HG02973 (cell line): ENCODE measurements at regions not wholly inside any gene's neighbourhood (a gene's known extent, or its start where the extent isn't known, plus 50 kb on each side); places are given as distances from the start of the nearest gene placed in this dataset.

ENCODE experiments used
- ATAC-seq: cut with Tn5 transposase; IDR thresholded peaks from one replicate; pipeline ENCODE4 v1.9.1; 2021; ENCODE audit warnings: moderate library complexity; ENCODE audit not compliant: unreplicated experiment

DNA sequence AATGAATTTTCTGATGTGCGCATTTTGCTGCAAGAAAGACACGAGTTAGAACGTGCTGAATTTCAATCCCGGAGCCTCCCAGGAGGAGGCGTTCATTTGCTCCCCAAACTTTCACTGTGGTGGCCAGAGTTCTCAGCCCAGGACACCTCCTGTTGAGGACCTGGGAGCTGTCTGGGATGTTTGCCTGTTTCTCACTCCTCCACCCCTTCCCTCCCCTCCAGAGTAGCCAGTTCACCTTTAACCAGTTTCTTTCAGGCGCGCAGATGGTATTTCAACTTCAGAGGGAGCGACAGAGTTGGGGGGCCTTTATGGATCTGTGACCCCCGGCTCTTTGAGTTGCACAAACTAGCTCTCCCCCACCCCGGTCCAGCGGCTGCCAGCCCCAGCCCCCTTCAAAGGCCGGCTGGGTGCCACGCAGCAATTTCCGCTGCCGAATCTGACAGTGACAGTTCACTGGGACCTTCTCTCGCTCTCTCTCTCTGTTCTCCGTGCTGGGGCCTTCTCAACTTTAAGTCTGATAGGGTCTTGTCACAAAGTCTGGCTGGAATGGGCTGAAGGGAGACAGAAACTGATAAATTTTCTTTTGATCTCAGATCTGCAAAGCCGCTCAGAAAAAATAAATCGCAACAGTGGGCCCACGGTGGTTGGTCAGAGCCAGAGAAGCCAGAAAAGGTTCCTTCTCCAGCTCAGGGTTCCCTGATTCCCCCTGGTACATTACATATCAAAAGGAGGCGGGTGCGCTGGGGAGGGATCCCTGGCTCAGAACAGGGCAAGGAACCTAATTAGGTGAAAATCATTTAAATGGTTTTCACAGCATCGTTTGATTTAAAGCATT, 100.0 kb upstream of the STX18 start:
- ATAC-seq, result no peak

DNA sequence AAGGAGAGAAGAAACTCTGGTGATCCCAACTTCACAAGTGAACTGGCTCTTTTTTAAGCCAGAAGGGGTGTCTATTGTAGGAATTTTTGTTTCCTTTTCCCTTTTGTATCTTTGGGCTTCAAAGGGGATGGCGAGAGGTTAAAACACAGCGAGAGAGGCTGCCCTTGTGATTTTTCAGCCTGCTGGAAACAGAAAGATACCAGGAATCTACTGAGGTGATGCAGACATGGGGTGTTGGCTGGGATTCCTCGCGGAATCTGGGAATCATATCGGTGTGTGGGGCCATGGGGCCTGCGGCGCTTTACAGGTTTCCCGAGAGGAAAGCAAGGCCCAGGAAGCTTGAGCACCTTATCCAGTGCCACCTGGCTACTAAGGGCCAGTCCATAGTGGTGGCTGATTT, 99.4 kb upstream of the STX18 start:
- ATAC-seq, result no peak

DNA sequence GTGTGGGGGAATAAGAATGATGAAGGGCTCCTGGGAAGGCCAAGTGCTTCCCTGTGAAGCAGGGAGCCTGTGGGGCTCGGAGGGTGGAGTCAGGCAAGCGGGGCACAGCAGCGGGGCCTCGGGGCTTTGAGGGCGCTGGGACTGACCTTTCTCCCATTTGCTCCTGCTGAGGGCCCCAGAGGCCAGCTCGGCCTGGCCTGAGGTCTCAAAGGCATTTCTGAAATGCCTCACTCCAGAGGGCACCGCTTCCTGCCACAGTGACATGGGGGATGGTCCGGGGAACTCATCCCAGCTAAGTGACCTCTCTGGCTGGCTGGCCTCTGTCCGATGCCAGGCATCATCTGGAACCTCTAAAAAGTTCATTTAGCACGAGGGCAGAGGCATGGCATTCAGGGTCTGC, 98.8 kb upstream of the STX18 start:
- no peak for ATAC-seq

DNA sequence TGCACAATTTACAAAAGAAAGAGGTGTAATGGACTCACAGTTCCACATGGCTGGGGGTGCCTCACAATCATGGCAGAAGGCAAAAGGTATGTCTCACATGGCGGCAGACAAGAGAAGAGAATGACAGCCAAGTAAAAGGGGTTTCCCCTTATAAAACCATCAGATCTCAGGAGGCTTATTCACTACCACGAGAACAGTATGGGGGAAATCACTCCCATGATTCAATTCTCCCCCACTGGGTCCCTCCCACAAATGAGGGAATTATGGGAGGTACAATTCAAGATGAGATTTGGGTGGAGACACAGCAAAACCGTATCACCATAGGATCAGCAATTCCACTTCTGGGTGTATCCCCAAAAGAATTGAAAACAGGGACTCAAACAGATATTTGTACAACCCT, 97.5 kb upstream of the STX18 start:
- ATAC-seq, result no peak

DNA sequence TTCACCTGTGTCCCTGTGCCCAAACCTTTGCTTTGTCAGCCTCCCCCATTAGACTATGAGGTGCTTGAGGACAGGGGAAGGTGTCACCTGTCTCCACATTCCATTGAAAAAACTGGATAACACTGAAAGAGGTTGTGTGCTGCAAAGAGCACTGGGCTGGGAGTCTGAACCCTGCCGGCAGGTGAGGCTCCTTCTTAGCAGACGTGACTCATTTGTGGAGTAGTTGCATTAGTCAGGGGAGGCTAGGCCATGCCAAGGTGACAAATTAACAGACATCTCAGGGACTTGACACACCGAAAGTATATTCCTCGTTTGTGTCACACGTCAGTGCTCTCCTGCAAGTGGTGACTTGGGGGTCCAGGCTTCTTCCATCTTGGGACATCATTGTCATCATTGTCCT, 95.9 kb upstream of the STX18 start:
- ATAC-seq, result peak; percentile 91

DNA sequence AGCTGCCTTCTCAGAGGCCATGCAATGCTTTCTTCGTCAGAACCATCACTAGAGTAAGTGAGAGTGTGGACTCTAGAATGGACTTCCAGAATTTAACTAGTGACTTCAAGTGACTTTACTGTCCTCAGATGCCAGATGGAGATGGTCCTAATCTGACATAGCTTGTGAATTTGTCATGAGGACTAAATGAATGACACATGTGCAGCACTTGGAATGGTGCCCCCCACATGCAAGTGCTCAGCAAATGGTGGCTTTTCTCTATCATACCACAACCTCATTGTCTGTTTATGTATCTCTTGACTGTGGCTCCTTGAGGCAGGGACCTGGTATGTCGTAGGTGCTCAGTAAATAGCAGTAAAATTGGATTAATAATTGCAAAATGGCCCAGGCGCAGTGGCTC, 91.6 kb upstream of the STX18 start:
- no peak for ATAC-seq

DNA sequence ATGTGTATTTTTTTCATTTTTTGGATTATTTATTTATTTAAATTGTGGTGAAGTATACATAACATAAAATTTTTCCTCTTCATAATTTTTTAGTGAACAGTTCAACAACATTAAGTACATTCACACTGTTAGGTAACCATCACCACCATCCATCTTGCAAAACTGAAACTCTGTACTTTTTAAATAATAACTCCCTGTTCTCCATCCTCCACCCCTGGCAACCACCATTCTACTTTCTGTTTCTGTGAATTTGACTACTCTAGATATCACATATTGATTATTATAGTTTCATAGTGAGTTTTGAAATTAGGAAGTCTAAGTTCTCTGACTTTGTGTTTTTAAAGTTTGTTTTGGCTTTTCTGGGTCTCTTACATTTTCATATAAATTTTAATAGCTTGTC, 89.3 kb upstream of the STX18 start:
- peak; percentile 95 for ATAC-seq

DNA sequence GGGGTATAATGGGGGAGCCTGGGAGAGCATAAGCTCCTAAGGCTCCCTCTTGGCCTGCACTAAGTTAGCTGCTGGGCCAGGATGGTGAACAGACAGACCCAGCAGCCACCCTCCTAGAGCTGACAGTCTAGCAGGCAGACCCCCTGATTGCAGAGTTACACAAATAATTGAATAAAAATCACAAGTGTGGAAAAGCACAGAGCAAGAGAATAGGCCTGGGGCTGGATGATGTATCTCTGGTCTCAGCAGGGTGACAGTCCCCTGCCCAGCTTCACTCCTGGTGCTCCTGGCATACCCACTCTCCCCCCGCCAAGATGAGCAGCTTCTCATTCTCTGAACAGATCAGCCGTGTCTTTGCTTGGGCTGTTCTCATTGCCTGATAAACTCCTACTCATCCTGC, 86.1 kb upstream of the STX18 start:
- ATAC-seq, result no peak

DNA sequence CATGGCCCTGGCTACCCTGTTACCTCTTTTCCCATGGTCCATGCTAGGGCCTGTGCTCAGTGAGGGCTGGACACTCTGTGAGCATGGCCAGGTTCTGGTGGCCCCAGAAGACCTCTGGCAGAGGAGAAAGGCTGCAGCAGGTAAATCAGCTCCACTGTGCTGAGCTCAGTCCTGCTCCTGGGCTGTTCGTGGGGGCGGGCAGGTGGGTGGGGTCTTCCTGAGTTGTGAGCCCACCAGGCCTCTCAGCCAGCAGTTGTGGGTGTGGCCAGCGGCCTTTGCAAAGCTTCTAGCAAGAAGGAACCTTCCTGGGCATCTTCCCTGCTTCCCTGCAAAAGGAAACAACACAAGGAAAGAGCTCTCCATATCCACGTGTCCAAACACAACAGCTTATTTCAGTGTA, 85.3 kb upstream of the STX18 start:
- no peak for ATAC-seq

DNA sequence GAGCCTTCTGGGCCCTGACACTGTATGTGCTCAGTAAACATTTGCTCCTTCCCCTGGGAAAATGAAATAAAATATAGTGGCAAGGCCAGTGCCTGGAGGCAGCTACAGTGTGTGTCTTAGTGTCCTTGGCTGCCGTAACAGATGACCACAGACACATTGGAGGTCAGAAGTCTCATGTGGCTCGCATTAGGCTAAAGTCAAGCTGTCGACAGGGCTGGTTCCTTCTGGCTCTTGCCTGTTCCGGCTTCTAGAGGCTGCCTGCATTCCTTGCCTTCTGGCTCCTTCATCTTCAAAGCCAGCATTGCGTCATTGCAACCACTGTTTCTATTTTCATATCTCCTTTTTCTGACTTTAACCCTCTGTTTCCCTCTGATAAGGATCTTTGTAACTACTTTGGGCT, 83.6 kb upstream of the STX18 start:
- no peak for ATAC-seq

DNA sequence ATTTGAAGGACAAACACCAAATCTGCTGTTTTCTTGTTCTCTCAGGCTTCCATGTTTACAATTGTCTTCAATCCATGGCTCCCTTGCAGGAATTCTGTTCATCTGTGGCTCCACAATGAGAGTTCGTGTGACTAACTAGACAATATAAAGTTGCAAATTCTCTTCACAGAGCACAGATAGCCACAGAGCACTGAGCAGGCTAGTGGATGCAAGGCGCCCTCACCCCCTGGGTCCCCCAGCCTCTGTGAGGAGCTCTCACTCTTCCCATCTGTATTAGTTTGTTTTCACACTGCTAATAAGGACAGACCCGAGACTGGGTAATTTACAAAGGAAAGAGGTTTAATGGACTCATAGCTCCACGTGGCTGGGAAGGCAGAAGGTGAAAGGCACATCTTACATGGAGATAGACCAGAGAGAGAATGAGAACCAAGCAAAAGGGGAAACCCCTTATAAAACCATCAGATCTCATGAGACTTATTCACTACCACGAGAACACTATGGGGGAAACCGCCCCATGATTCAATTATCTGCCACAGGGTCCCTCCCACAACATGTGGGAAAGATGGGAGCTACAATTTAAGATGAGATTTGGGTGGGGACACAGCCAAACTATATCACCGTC, 82.5 kb upstream of the STX18 start:
- no peak for ATAC-seq

DNA sequence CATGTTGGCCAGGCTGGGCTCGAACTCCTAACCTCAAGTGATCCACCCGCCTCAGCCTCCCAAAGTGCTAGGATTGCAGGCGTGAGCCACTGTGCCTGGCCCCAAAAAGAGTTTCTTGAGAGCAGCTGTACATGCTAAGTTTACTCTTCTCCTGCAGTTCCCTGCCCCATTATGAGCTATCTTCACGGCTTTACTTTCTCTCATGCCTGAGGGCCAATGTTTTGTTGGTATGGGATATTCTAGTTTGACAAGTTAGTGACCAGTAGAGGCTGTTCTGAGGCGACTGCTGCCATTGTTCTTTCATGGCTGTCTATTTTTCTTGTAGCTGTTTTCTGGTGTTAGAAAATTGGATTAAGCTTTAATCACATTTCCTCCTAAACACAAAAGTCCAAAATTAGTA, 78.0 kb upstream of the STX18 start:
- ATAC-seq, result no peak

DNA sequence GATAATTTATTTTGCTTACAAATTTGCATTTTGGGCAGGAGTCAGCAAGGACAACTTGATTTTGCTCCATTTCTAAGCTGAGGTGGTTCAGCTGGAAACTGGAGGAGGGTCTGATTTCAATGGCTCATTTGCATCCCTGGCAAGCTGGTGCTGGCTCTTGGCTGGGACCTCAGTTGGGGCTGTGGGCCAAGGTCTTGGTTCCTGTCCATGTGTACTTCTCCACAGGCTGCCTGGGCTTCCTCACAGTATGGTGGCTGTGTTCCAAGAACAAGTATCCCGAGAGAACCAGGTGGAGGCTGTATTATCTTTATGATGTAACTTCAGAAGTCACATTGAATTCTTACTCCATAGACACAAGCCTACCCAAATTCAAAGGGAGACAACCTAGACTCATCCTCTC, 77.0 kb upstream of the STX18 start:
- no peak for ATAC-seq

DNA sequence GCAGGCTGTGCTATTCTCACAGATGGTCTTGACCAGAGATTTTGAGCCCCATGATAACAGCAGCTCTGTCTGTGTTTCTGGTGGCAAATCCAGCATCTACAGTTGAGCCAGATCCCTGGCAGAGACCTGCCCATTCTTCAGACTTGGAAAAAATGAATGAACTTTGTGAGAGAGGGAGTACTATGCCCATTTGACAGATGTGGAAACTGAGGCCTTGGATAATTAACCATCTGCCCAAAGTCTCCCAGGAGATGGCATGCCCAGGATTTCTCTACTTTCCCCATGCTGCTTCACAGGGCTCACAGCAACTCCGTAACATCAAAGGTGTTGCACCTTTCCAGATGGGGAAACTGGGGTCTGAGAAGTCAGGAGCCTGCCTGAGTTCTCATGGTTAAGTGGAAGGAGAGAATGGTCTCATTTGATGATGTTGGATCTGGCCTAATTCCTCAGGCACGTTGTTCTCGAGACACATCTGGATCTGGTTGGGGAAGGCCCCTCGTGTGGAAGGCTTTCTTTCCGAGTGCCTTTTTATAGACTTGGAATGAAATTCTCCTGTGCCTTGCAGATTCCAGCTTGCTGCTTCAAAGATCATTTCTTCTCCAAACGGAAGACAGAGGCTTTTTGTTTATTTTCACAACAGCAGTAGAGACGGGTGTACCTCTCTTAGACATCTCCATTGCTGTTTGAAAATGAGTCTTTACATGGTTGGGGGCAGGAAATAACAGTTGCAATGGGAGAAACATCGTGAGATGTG, 73.3 kb upstream of the STX18 start:
- no peak for ATAC-seq

DNA sequence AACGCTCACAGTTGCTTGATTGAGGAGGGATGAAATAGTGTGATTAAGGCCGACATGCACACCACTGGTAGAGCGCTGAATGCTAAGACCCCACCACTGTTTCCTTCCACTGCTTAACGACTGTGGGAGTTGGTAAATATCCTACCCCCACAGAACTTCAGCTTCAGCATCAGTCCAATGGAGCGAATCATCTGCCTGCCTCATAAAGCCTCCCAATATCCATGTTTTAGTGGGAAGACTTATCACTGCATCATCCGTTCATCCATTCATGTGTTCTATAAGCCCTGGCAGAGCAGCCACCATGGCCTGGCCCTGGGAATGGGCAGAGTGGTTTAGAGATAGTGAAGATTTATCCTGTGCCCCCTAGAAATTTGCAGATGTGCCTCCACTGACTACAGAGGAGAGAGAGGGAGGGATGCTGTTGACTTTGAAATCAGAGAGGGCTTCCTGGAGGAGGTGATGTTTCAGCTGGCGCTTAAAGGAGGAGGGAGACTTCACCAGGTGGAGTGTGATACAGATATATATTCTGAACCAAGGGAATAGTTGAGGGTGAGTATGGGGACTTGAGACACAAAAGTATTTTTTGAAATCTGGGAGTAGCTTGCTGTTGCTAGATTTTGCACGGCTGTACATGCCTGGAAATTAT, 71.9 kb upstream of the STX18 start:
- no peak for ATAC-seq

DNA sequence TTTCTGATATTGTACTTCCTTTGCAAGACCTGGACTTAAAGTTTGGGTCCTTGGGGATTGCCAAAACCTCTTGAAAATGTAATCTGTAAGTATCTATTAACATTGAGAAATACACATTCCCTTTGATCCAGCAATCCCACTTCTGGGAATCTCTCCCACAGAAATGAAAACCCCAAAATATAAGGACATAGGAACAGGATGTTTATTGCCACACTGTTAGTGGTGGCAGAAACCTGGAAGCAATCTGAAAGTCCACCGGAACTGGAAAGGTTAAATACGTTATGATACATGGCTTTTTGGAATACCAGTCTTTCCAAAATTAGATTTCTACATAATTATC, 71.2 kb upstream of the STX18 start:
- no peak for ATAC-seq

DNA sequence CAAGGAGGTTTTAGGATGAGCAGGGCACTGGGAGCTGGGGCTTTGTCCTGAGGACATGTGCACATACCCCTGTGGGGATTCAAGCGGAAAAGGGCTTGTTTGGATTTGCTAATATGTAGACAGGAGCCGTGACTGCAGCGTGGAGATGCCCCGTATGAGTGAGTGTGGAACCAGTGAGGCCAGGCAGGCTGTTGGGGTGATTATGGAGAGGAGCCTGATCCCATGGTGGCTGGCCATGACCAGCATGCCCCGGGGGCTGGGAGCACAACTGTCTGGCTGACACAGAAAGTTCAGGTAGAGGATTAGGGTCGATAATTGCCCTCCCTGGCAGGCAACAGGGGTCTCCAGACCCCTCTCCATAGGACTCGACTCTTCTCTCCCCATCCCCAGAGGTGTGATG, 68.8 kb upstream of the STX18 start:
- ATAC-seq, result no peak

DNA sequence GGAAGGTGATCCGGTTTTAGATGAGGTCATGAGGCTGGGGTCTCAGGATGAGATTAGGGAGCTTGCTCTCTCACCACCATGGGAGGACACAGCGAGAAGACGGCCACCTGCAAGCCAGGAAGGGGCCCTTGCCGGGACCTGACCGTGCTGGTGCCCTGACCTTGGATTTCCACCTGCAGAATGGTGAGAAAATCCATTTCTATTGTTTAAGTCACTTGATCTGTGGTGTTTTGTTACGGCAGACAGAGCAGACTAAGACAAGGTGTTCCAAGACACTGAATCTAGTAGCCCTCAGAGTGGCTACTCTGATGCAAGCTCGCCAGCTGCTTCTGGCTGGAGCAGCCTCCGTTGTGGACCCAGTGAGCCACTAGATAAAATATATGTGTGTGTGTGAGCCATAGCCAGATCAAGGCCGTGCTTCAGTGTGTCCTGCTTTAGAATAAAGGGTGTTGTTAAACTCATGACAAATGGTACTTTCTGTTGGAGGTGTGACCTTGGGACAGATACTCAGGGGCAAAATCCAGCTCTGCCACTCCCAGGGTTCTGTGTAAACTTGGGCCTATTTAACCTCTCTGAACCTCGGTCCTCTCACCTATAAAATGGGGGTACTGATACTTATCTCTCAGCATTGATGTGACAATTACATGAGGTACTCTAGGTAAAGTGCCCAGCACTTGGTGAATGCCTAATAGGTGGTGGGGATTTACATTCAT, 67.9 kb upstream of the STX18 start:
- no peak for ATAC-seq

DNA sequence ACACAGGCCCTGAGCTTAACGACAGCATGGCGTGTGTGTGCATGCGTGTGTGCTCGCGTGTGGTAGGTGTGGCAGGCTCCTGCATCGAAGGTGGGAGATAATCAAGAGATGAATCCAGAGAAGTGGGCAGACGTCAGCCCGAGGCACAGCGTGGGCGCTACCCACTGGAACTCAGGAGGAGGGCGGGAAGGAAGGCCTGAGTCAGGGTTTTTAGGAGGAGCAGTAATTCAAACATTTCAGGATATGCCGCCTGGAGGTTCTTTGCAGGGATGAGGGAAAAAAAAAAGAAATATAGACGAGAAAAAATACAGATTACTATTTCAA, 66.3 kb upstream of the STX18 start:
- no peak for ATAC-seq

DNA sequence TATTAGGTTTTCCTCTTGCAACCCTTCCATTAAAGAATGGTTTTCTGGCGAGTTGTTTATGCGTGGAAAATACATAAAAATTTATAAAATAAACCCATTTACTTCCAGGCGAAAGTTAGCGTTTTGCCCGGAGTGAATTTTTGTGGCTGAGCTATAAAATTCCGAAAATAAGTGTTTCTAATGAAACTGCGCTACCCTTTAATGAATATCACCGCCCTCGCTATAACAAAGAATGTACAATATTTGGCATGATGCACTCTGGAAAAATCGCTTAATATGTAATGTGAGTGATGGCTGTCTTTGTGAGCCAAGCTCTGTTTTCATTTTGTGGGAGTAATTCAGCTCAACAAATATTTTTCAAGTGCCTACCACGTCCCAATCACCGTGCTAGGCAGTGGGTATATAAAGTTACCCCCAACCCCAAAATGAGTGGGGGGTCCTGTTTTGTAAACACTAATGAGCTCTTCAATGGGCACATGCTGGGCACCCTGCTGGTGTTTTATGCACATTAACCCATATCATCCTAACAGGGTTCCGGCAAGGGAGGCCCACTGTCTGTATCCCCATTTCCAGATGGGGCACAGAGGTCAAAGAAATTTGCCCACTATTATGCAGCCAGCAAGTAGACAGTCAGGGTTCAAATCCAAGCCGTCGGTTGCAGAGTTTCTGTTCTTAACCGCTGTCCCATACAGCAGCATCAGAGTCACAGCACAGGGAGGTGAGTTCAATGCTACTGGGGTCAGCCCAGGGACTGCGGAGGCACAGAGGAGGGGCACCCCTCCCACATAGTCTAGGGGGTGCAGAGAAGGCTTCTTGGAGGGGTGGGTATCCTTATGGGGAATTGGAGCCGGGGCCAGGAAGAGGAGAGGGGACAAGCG, 65.7 kb upstream of the STX18 start:
- ATAC-seq, result no peak
